Stomach (tissue), 8 donors: ENCODE measurements at regions not wholly inside any gene's neighbourhood (a gene's known extent, or its start where the extent isn't known, plus 50 kb on each side); places are given as distances from the start of the nearest gene placed in this dataset.

Source experiments
- DNase-seq, 2 donors: peaks; one replicate each; pipeline versions ENCODE4 v3.0.0 to v3.0.0-alpha.2; 2013 to 2019
- H3K27ac ChIP-seq, 5 donors: fragments of 200-600 bp in 4 of 5; sonication (generic) in 4 of 5; one replicate each; pipeline ENCODE4 v1.5.1; 2013 to 2019; ENCODE audit warnings: mild to moderate bottlenecking in 1 of 5, moderate library complexity in 1 of 5
- H3K27me3 ChIP-seq, 3 donors: fragments of 200-600 bp; sonication (generic); one replicate each; pipeline ENCODE4 v1.5.1; 2017 to 2019; ENCODE audit warnings: mixed run types in 1 of 3
- H3K36me3 ChIP-seq, 4 donors: fragments of 200-600 bp; sonication (generic); 1 replicate in 3 of 4; 2 replicates in 1 of 4; pipeline ENCODE4 v1.5.1; 2016 to 2019
- H3K4me1 ChIP-seq, 4 donors: fragments of 200-600 bp; sonication (generic); one replicate each; pipeline ENCODE4 v1.5.1; 2016 to 2019
- H3K4me3 ChIP-seq, 4 donors: fragments of 200-600 bp; sonication (generic) in 3 of 4; one replicate each; pipeline ENCODE4 v1.5.1; 2016 to 2019; ENCODE audit warnings: mild to moderate bottlenecking in 1 of 4
- H3K9me3 ChIP-seq, 4 donors: fragments of 200-600 bp; sonication (generic); one replicate each; pipeline ENCODE4 v1.5.1; 2016 to 2019
- EP300 ChIP-seq: sonication (generic); formaldehyde crosslinking; IDR thresholded peaks from one replicate; pipeline ENCODE4 v1.6.1; 2017; ENCODE audit warnings: antibody characterized with exemption
- POLR2A ChIP-seq, 4 donors: fragments of 450-650 bp; IDR thresholded peaks; one replicate each; pipeline ENCODE4 v1.6.1; 2016; ENCODE audit warnings: antibody characterized with exemption in 4 of 4, control low read depth in 2 of 4, mild to moderate bottlenecking in 1 of 4, moderate library complexity in 1 of 4
- POLR2AphosphoS5 ChIP-seq, 3 donors: sonication (generic); formaldehyde crosslinking; IDR thresholded peaks; one replicate each; pipeline ENCODE4 v1.6.1; 2016; ENCODE audit warnings: antibody characterized with exemption in 3 of 3
- WGBS, 5 donors: extraction: QIAGEN DNeasy Blood & Tissue Kit in 3 of 5; methylation state at CpG; one replicate each; pipeline versions ENCODE4 v1.1.5 to v1.1.7; 2013 to 2018; 5-methylcytosine and 5-hydroxymethylcytosine counted together
- intact Hi-C: fragments of 100-400 bp; cut with DNase I; formaldehyde crosslinking; loops from one replicate; pipeline ENCODE4 v1.15.1; 2023; ENCODE audit warnings: low total_unique reads
- TF ChIP-seq, protein P1 (sequence below), 7 experiments: fragments of 450-650 bp in 4 of 7; fragments of 200-600 bp in 3 of 7; sonication (generic) in 3 of 7; IDR thresholded peaks; one replicate each; pipeline ENCODE4 v1.5.1; 2016 to 2019; ENCODE audit warnings: antibody characterized with exemption in 7 of 7, control low read depth in 2 of 7, mild to moderate bottlenecking in 1 of 7
- donor health status: healthy with polysubstance abuse.
- donor health status: Bipolar disorder and iron deficiency.
- donor health status: healthy.

DNA sequence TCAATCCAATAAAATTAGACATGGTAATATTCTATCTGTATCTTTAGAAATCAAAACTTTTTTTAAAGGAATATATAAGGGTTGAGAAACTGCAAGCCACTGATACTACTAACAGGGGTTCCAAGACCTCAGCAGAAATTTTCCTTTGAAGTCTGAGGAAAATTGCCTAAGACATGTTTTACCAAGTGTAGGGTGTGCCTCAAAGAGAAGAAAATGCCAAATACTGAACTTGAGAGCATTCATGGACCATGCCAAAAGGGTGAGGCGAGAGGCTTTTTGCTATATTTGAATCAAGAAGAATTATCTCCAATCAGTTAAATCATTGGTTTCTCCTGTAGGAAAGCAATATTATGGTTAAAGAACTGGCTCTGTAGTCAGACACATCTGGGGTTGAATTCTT lies 207.9 kb upstream of the B3GALT2 start:
- H3K36me3 ChIP-seq = no peaks in the 10 kb centered on the region
- H3K27ac ChIP-seq = no peak overlapping the region
- 92 to 98% (median 96%) methylated on average over 1 of the region's 1 CpG for WGBS, 5 donors
- DNase-seq = no peak
- no peaks in the 10 kb centered on the region for H3K27me3 ChIP-seq
- intact Hi-C loops = no loop called here
- no peaks in the 10 kb centered on the region for H3K9me3 ChIP-seq
- TF ChIP-seq POLR2AphosphoS5 (IDR thresholded peaks at IDR 0.05) (no peak), POLR2A (IDR thresholded peaks at IDR 0.05) (no peak), EP300 (no peak)
- TF ChIP-seq, protein P1, sequence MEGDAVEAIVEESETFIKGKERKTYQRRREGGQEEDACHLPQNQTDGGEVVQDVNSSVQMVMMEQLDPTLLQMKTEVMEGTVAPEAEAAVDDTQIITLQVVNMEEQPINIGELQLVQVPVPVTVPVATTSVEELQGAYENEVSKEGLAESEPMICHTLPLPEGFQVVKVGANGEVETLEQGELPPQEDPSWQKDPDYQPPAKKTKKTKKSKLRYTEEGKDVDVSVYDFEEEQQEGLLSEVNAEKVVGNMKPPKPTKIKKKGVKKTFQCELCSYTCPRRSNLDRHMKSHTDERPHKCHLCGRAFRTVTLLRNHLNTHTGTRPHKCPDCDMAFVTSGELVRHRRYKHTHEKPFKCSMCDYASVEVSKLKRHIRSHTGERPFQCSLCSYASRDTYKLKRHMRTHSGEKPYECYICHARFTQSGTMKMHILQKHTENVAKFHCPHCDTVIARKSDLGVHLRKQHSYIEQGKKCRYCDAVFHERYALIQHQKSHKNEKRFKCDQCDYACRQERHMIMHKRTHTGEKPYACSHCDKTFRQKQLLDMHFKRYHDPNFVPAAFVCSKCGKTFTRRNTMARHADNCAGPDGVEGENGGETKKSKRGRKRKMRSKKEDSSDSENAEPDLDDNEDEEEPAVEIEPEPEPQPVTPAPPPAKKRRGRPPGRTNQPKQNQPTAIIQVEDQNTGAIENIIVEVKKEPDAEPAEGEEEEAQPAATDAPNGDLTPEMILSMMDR (IDR thresholded peaks at IDR 0.05) = no peak
- no peaks in the 10 kb centered on the region for H3K4me1 ChIP-seq
- no peak overlapping the region for H3K4me3 ChIP-seq

DNA sequence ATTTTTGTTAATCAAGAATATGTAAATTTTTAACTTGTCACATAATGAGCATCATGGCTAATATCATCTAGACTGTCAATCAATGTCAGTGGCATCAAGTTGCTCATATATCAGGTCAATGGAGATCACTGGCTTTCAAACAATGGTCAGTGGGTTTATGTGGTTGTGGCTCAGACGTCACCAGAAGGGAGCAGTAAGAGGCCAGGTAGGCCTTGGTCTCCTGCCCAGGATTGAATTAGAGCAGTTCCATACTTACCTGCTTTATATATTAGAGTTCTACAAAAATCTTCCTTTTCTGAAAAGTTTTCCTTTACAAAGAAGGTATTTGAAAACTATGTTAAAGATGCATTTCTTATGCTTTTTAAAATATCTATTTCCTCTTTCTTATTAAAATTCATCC lies 206.3 kb upstream of the B3GALT2 start:
- intact Hi-C loops = no loop called here
- no peak for TF ChIP-seq EP300
- no peak for TF ChIP-seq POLR2A (IDR thresholded peaks at IDR 0.05)
- TF ChIP-seq, protein P1 (IDR thresholded peaks at IDR 0.05) = no peak
- no peak for TF ChIP-seq POLR2AphosphoS5 (IDR thresholded peaks at IDR 0.05)
- no peaks in the 10 kb centered on the region for H3K27me3 ChIP-seq
- no peaks in the 10 kb centered on the region for H3K36me3 ChIP-seq
- H3K4me3 ChIP-seq = no peak overlapping the region
- 70 to 92% (median 83%) methylated on average over 1 of the region's 1 CpG for WGBS, 5 donors
- no peaks in the 10 kb centered on the region for H3K4me1 ChIP-seq
- H3K27ac ChIP-seq = no peak overlapping the region
- H3K9me3 ChIP-seq = no peaks in the 10 kb centered on the region
- DNase-seq = no peak

DNA sequence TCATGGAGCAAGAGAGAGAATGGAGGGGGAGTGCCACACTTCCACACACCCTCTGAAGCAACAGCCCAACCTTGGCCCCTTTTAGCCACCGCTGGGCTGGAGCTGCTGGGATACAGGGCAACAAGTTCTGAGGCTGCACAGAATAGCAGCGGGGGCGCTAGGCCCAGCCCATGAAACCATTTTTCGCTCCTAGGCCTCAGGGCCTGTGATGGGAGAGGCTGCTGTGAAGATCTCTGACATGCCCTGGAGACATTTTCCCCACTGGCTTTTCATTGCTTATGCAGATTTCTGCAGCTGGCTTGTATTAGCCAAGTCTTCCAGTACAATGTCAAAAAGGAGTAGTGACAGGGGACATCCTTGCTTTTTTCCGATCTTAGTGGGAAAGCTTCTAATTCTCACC lies 202.3 kb upstream of the B3GALT2 start:
- Histone ChIP-seq H3K27me3 (no peaks in the 10 kb centered on the region), H3K4me1 (no peaks in the 10 kb centered on the region), H3K36me3 (no peaks in the 10 kb centered on the region), H3K27ac (no peak overlapping the region), H3K4me3 (no peak overlapping the region), H3K9me3 (no peaks in the 10 kb centered on the region)
- WGBS, 5 donors = 95 to 99% (median 96%) methylated on average over 5 of the region's 5 CpGs
- TF ChIP-seq, protein P1 (IDR thresholded peaks at IDR 0.05) = no peak
- no peak for TF ChIP-seq EP300
- no peak for TF ChIP-seq POLR2AphosphoS5 (IDR thresholded peaks at IDR 0.05)
- no peak for TF ChIP-seq POLR2A (IDR thresholded peaks at IDR 0.05)
- intact Hi-C loops = no loop called here
- no peak for DNase-seq

DNA sequence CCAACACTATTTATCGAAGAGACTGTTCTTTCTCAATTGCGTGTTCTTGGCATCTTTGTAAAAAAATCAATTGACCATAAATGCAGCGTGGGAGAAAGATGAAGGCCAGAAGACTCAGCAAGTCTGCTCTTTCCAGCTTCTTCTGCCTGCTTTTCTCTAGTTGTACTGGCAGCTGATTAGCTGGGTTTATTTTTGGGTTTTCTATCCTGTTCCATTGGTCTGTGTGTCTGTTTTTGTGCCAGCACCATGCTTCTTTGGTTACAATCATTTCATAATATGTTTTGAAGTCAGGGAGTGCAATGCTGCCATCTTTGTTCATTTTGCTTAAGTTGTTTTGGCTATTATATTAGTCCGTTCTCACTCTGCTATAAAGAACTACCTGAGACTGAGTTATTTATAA lies 201.8 kb upstream of the B3GALT2 start:
- H3K27me3 ChIP-seq = no peaks in the 10 kb centered on the region
- WGBS, 5 donors = 89 to 97% (median 93%) methylated on average over 4 of the region's 4 CpGs
- no peaks in the 10 kb centered on the region for H3K36me3 ChIP-seq
- no peaks in the 10 kb centered on the region for H3K9me3 ChIP-seq
- DNase-seq = no peak
- no peak overlapping the region for H3K27ac ChIP-seq
- H3K4me3 ChIP-seq = no peak overlapping the region
- no peaks in the 10 kb centered on the region for H3K4me1 ChIP-seq
- no peak for TF ChIP-seq POLR2AphosphoS5 (IDR thresholded peaks at IDR 0.05)
- no peak for TF ChIP-seq POLR2A (IDR thresholded peaks at IDR 0.05)
- TF ChIP-seq, protein P1 (IDR thresholded peaks at IDR 0.05) = no peak
- no peak for TF ChIP-seq EP300
- intact Hi-C loops = no loop called here
